HFFc6 (cell line): ENCODE measurements at regions not wholly inside any gene's neighbourhood (a gene's known extent, or its start where the extent isn't known, plus 50 kb on each side); places are given as distances from the start of the nearest gene placed in this dataset.

Experiments
- DNase-seq: peaks from one replicate; pipeline ENCODE4 v3.0.0-alpha.2; 2018
- H3K27ac Mint-ChIP-seq: 2 replicates; pipeline ENCODE4 v1.8.0; 2020; ENCODE audit warnings: mild to moderate bottlenecking, mixed read lengths
- H3K27me3 Mint-ChIP-seq: 2 replicates; pipeline ENCODE4 v1.8.0; 2021; ENCODE audit warnings: mild to moderate bottlenecking, moderate library complexity, mixed read lengths; ENCODE audit not compliant: insufficient read depth
- H3K36me3 Mint-ChIP-seq: 2 replicates; pipeline ENCODE4 v1.8.0; 2021; ENCODE audit warnings: low read depth, mixed read lengths
- H3K4me1 Mint-ChIP-seq: 2 replicates; pipeline ENCODE4 v1.8.0; 2020; ENCODE audit warnings: low read depth, mixed read lengths
- H3K4me3 Mint-ChIP-seq: 2 replicates; pipeline ENCODE4 v1.8.0; 2020; ENCODE audit warnings: mild to moderate bottlenecking, moderate library complexity, mixed read lengths
- H3K9me3 Mint-ChIP-seq: 2 replicates; pipeline ENCODE4 v1.8.0; 2020; ENCODE audit warnings: mild to moderate bottlenecking, mixed read lengths
- TF ChIP-seq, protein P1 (sequence below): fragments of 200-600 bp; sonication (generic); IDR thresholded peaks from 2 replicates; pipeline ENCODE4 v1.5.0; 2021; ENCODE audit warnings: antibody characterized with exemption, mild to moderate bottlenecking

DNA sequence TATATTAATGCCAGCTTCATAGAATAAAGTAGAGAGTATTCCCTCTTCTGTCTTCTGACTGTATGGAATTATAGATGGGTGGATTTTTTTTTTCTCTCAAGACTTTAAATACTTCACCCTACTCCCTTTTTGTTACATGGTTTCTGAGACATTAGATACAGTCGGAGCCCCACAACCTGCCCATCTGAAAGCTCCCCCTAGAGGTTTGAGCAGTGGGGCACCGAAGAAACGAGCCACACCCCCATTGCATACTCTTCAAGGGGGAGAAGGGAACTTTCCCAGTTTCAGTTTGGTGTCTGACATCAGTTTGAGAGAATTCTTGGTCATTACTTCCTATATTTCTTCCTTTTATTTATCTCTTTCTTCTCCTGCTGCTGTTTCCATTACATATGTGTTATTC is 437.6 kb upstream of the AGA start:
- Mint-ChIP-seq H3K36me3 (no peaks in the 10 kb centered on the region), H3K27ac (no peak overlapping the region), H3K27me3 (peaks cover 2% of the 10 kb centered on the region), H3K9me3 (no peaks in the 10 kb centered on the region), H3K4me1 (no peaks in the 10 kb centered on the region; the same call in 1 of the 2 replicates), H3K4me3 (peak overlapping the region; percentile 69)
- no peak for DNase-seq
- TF ChIP-seq, protein P1, sequence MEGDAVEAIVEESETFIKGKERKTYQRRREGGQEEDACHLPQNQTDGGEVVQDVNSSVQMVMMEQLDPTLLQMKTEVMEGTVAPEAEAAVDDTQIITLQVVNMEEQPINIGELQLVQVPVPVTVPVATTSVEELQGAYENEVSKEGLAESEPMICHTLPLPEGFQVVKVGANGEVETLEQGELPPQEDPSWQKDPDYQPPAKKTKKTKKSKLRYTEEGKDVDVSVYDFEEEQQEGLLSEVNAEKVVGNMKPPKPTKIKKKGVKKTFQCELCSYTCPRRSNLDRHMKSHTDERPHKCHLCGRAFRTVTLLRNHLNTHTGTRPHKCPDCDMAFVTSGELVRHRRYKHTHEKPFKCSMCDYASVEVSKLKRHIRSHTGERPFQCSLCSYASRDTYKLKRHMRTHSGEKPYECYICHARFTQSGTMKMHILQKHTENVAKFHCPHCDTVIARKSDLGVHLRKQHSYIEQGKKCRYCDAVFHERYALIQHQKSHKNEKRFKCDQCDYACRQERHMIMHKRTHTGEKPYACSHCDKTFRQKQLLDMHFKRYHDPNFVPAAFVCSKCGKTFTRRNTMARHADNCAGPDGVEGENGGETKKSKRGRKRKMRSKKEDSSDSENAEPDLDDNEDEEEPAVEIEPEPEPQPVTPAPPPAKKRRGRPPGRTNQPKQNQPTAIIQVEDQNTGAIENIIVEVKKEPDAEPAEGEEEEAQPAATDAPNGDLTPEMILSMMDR = peak; percentile 66; the same call in 1 of the 2 replicates

DNA sequence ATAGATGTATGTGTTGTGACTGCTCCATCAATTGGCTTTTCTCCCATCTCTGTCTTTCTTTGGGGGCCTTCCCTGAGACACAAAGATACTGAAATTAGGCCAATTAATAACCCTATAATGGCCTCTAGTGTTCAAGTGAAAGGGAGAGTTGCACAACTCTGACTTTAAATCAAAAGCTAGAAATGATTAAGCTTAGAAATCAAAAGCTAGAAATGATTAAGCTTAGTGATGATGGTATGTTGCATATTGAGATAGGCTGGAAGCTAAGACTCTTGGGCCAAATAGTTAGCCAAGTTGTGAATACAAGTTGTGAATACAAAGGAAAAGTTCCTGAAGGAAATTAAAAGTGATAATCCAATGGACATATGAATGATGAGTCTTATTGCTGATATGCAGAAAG is 452.9 kb upstream of the AGA start:
- DNase-seq = no peak
- no peak overlapping the region for H3K27ac Mint-ChIP-seq
- TF ChIP-seq, protein P1 = no peak
- H3K4me1 Mint-ChIP-seq = no peaks in the 10 kb centered on the region
- no peaks in the 10 kb centered on the region for H3K36me3 Mint-ChIP-seq
- peaks cover 3% of the 10 kb centered on the region; the same call in 1 of the 2 replicates for H3K27me3 Mint-ChIP-seq
- H3K9me3 Mint-ChIP-seq = no peaks in the 10 kb centered on the region
- no peak overlapping the region for H3K4me3 Mint-ChIP-seq

DNA sequence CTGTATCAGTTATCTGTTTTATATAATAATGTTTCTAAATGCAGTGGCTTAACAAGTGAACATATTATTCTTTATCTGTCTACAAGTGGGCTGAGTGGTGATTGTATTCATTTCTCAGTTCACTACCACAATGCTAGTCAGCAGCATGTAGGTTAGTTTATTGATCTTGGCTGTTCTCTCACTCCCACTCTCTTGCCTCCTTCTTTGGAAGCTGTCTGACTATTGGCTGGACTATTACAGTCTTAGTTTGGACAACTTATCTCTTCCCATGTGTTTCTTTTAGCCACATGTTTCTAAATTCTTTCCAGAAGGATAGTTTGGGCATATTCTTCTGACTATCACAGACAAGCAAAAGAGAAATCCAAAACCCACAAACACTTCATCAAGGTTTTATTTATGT is 459.5 kb upstream of the AGA start:
- Mint-ChIP-seq H3K27me3 (peaks cover 3% of the 10 kb centered on the region; the same call in 1 of the 2 replicates), H3K9me3 (no peaks in the 10 kb centered on the region), H3K36me3 (no peaks in the 10 kb centered on the region), H3K4me3 (no peak overlapping the region), H3K4me1 (no peaks in the 10 kb centered on the region), H3K27ac (no peak overlapping the region)
- TF ChIP-seq, protein P1 = no peak
- no peak for DNase-seq

DNA sequence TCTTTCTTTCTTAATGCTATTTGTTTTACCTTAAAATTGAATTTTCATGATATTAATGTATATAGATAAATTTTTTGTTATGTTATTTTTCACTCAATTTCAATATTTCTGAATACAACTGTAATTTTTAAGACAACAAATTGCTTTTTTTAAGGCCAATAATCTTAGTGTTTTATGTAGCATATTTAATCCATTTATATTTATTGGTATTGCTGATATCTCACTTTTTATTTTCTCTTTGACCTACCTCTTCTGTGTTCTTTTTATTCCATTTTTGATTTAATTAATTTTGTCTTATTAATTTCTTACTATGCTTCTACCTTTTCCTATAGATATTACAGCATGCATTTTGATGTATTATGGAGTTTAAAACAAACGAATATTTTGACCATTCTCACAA is 460.1 kb upstream of the AGA start:
- H3K36me3 Mint-ChIP-seq = no peaks in the 10 kb centered on the region
- TF ChIP-seq, protein P1 = no peak
- H3K27ac Mint-ChIP-seq = no peak overlapping the region
- no peak overlapping the region for H3K4me3 Mint-ChIP-seq
- peaks cover 3% of the 10 kb centered on the region; the same call in 1 of the 2 replicates for H3K27me3 Mint-ChIP-seq
- no peak for DNase-seq
- H3K9me3 Mint-ChIP-seq = no peaks in the 10 kb centered on the region
- no peaks in the 10 kb centered on the region; the same call in 1 of the 2 replicates for H3K4me1 Mint-ChIP-seq

DNA sequence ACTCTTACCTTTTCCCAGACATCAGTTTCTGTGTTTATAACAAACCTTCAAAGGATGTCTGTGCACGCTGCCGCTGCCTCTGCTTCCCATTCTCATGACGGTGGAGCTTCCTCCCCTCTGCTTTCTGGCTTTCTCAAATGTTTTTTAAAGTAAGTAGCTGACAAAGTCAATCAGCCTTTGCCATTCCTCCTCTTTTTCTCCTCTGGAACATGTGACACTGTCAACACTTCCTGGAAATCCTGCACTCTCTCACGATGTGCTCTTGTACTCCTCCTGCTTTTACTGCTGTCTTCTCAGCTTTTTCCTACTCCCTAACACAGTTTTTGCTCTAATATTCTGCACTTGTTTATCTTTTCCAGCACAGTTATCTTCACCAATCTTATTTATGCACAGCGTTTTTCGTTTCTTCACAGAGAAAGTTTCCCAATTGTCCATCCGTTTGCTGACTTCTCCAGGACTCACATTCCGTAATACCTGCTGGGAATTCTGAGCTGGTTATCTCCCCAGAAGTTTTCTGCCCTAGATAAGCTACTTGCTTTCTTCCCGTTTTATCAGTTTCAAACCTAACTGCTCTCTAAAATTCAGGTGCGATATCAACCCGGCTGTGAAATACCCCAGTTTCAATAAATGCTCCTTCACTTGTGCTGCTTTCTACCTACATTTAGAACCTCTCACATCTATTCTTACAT is 465.6 kb upstream of the AGA start:
- Mint-ChIP-seq H3K27ac (no peak overlapping the region), H3K4me3 (peak overlapping the region; percentile 60; the same call in 1 of the 2 replicates)
- no peak for DNase-seq

More for the DNA sequence above, 465.6 kb upstream of the AGA start:
- H3K36me3 Mint-ChIP-seq = no peaks in the 10 kb centered on the region
- H3K9me3 Mint-ChIP-seq = no peaks in the 10 kb centered on the region
- peaks cover 21% of the 10 kb centered on the region; the same call in 1 of the 2 replicates for H3K4me1 Mint-ChIP-seq
- TF ChIP-seq, protein P1 = no peak
- no peaks in the 10 kb centered on the region for H3K27me3 Mint-ChIP-seq
